GM12892 (cell line): ENCODE measurements at regions not wholly inside any gene's neighbourhood (a gene's known extent, or its start where the extent isn't known, plus 50 kb on each side); places are given as distances from the start of the nearest gene placed in this dataset.

Experiments
- DNase-seq: peaks from one replicate; pipeline ENCODE4 v3.0.0; 2011; ENCODE audit not compliant: insufficient read length
- FAIRE-seq: peaks from 2 replicates; lab custom pipeline; 2011; peaks lifted over from hg19 to GRCh38; lab: Jason Lieb, UNC
- POLR2A ChIP-seq: IDR thresholded peaks from 2 replicates; pipeline ENCODE4 v1.6.1; 2011; ENCODE audit warnings: low read depth, low read length, control low read depth
- POLR2AphosphoS5 ChIP-seq: IDR thresholded peaks from 2 replicates; pipeline ENCODE4 v1.6.1; 2011; ENCODE audit warnings: low read depth, low read length, control low read depth
- TAF1 ChIP-seq: IDR thresholded peaks from 2 replicates; pipeline ENCODE4 v1.6.1; 2011; ENCODE audit warnings: low read depth, mild to moderate bottlenecking, control low read depth, low read length, borderline replicate concordance

- no peak for TF ChIP-seq POLR2AphosphoS5
- FAIRE-seq: no peak
- no peak for DNase-seq
Observed at GRCh38 chr12:98146487-98146886, 368.9 kb upstream of the TMPO start.

DNA sequence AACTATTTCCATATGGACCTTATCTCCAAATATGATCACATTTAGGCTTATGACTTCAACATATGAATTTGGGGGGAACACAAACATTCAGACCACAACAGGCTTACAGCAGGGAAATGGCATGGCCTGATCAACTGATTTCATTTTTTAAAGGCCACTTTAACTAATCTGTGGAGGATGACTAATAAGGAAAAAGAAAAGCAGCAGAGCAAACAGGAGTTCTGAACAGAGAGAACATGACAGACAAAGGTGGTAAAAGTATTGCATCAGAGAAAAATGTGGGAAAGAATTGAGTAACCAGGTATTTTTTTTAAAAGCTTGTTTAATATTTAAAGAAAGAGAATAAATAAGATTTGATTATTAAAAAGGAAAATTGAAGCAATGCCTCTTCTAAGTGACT lies 366.1 kb upstream of the TMPO start:
- FAIRE-seq: no peak
- DNase-seq: no peak
- no peak for TF ChIP-seq POLR2A

DNA sequence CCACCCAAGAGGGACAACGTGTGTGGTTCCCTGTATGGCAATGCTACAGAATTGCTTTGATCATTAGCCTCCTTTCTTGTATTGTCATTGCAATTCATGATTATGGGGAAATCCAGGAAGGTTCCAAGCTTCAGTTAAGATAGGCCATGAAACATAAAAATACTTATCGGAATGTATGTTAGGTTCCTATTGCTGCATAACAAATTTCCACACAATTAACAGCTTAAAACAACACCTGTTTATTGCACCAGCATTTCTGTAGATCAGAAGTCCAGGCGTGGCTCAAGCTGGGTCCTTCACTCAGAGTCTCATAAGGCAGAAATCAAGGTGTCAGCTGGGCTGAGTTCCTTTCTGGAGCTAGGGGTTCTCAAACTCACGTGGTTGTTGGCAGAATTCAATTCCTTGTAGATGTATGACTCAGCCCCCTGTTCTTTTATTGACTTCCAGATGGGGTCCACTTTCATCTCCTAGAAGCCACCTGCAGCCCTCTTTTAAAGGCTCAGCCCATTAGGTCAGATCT lies 365.6 kb upstream of the TMPO start:
- FAIRE-seq: no peak
- TF ChIP-seq POLR2A (no peak), POLR2AphosphoS5 (no peak), TAF1 (no peak)
- no peak for DNase-seq

DNA sequence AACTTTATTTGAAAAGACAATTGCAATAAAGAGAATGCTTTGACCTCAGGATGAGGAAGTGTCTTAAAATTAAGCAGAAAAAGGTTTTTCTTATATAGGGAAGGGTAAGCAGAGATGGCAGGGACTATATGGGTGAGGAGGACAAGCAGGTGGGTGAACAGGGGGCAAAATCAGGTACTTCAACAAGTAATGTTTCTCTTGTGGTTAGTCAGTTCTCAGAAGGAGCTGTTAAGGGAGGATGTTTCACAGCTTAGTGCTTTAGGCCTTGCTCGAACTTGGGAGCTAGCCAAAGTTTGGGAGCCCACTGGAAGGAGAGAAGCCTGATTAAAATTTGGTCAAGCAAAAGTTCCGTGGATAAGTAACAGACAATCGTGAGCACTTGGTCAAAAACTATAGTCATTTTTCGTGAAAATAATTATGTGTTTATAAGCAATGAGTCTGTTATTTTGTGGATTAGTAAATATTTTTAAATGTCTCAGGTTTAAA lies 364.2 kb upstream of the TMPO start:
- no peak for TF ChIP-seq TAF1
- TF ChIP-seq POLR2AphosphoS5: no peak
- TF ChIP-seq POLR2A: no peak
- FAIRE-seq (no peak), DNase-seq (no peak)

DNA sequence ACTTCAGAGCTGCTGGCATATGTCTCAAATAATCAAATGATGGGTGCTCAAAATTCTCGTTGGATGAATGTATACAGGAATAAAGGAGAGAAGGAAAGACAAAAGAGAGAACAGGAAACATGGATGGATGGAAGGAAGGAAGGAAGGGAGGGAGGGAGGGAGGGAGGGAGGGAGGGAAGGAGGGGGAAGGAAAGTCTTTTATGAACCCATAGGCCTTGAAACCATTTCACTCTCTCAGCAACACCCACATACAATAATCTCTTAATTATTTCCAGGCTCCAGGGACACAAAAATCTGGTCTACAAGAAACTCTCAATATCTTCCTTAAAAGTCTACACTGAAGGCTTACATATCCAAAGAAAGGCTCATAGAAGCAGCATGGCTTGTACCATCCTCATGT lies 363.4 kb upstream of the TMPO start:
- DNase-seq: no peak
- FAIRE-seq: no peak
- TF ChIP-seq TAF1 (no peak), POLR2AphosphoS5 (no peak), POLR2A (no peak)

- FAIRE-seq: no peak
- DNase-seq: no peak
- TF ChIP-seq TAF1: no peak
- no peak for TF ChIP-seq POLR2AphosphoS5
- no peak for TF ChIP-seq POLR2A
Observed at GRCh38 chr12:98154850-98155249, 360.5 kb upstream of the TMPO start.

DNA sequence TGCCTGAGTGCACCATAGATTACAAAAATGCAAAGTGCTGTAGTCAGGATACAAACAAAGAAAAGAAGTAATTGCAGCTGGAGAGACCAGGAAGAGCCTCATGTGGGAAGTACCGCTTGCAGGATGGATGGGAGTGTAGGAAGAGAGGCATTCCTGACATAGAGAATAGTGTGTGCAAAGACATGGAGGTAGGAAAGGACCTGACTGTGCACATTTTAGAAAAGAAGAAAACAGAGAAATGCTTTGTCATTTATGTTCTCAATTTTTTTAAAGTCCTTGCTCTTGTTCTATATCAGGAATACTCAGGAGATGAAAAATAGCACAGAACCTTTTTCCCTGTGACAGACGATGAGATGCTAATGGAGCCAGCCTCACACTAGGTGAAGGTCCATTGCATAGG lies 358.7 kb upstream of the TMPO start:
- FAIRE-seq: no peak
- no peak for DNase-seq
- TF ChIP-seq POLR2AphosphoS5 (no peak), TAF1 (no peak), POLR2A (no peak)

DNA sequence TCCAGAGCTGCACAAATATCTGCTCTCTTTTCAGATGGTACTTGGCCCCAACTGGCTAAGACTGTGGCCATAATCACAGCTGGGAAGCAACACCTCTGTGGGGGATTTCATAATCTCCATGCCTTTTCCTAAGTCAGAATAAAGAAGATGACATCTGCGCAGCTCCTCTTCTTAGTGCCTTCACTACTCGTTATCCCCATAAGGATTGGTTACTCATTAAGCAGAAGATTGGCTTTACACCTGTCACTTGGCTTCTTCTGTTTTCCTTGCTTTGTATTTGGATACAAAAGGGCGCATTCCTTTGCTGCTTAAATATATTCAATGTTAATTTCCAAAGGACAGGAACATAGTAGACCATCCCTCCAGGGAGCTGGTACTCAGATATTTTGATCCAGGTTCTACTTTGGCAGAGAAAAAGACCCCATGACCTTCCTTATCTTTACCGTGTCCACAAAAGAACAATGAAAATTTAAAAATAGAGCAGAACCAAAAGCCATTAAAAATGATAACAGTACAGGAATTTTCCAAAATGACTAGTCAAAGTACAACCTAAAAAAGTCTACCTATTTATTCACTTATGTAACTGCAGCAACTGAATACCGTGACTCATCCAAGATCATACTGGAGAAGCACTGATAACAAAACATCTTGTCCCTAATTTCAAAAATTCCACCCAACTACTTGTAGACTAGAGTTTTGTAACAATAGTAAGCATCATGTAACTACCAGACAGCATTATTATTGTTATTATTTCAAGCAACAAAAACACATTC lies 352.3 kb upstream of the TMPO start:
- DNase-seq: no peak
- TF ChIP-seq TAF1 (no peak), POLR2A (no peak), POLR2AphosphoS5 (no peak)
- no peak for FAIRE-seq

DNA sequence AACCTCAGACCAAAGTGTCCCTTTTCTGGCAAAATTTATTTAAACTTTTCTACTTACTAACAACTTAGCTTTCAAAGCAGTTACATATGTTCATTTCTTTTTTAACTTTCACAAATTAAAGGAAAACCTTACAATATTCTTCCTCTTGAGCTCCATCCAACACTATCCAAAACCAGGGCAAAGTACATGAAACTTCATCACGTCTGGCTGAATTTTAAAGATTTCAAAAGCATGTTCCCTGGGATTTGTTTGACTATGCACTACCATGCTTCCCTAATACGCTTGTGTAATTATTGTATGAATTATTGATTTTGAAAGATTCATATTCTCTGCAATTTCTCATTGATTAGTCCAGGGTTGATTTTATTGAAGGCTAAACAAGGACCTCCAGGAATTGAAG lies 343.1 kb upstream of the TMPO start:
- DNase-seq: no peak
- no peak for FAIRE-seq
- TF ChIP-seq POLR2AphosphoS5 (no peak), POLR2A (no peak), TAF1 (no peak)

- no peak for DNase-seq
- TF ChIP-seq POLR2A (no peak), TAF1 (no peak), POLR2AphosphoS5 (no peak)
- no peak for FAIRE-seq
Observed at GRCh38 chr12:98172801-98173200, 342.6 kb upstream of the TMPO start.

DNA sequence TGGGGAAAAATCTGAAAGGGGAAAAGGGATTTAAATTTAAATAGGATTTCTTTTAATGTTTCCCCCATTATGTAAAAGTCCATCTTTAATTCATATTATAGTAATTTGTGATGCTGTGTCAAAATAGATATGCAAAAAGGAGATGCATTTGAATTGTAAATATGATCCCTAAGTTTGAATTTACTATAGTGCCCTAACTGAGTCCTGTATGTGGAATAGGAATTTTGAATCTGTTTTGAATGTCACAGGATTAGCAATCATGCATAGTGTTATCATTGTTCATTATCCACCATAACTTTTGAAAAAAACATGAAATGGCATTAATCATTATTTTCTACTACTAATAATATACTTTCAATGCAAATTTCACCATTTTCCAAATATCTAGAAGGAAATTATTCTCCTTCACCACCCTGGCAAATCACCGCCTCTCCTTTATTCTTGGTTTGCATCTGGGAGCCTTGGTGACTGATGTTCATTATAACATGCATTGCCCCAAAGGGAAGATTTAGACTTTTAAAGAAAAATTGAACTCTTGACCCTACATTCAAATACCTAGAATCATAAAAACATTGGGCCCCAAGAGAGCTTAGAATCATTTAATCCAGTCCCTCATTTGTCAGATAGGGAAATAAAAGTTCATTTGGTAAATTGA lies 341.5 kb upstream of the TMPO start:
- FAIRE-seq (no peak), DNase-seq (no peak)
- TF ChIP-seq POLR2A (no peak), TAF1 (no peak), POLR2AphosphoS5 (no peak)

- no peak for DNase-seq
- TF ChIP-seq POLR2A: no peak
- TF ChIP-seq POLR2AphosphoS5: no peak
- no peak for TF ChIP-seq TAF1
- FAIRE-seq: no peak
Observed at GRCh38 chr12:98174428-98174809, 341.0 kb upstream of the TMPO start.
